ENCODE measurements at regions not wholly inside any gene's neighbourhood (a gene's known extent, or its start where the extent isn't known, plus 50 kb on each side); places are given as distances from the start of the nearest gene placed in this dataset.

GRCh38 chr2:78132391-78133370 lies 610.5 kb upstream of the LRRTM4 start:
- DNase-seq = no peak
- Mint-ChIP-seq H3K27ac (no peak overlapping the region), H3K4me1 (ENCODE audit: low read depth) (no peaks in the 10 kb centered on the region), H3K9me3 (peaks cover 23% of the 10 kb centered on the region), H3K36me3 (ENCODE audit: low read depth) (no peaks in the 10 kb centered on the region), H3K27me3 (ENCODE audit: insufficient read depth) (no peaks in the 10 kb centered on the region), H3K4me3 (no peak overlapping the region)
- no peak for TF ChIP-seq CTCF (IDR thresholded peaks at IDR 0.05)

GRCh38 chr2:78145395-78145996 lies 623.3 kb upstream of the LRRTM4 start:
- no peak for TF ChIP-seq CTCF (IDR thresholded peaks at IDR 0.05)
- no peak overlapping the region for H3K27ac Mint-ChIP-seq
- no peaks in the 10 kb centered on the region for H3K27me3 Mint-ChIP-seq (ENCODE audit: insufficient read depth)
- H3K9me3 Mint-ChIP-seq = peaks cover 11% of the 10 kb centered on the region; the same call in 1 of the 2 replicates
- H3K36me3 Mint-ChIP-seq (ENCODE audit: low read depth) = no peaks in the 10 kb centered on the region
- no peak for DNase-seq
- H3K4me3 Mint-ChIP-seq = no peak overlapping the region
- H3K4me1 Mint-ChIP-seq (ENCODE audit: low read depth) = no peaks in the 10 kb centered on the region

GRCh38 chr2:78145997-78146722 lies 624.0 kb upstream of the LRRTM4 start:
- DNase-seq = no peak
- no peak overlapping the region for H3K27ac Mint-ChIP-seq

GRCh38 chr2:78147466-78147865 lies 625.3 kb upstream of the LRRTM4 start:
- Mint-ChIP-seq H3K27ac (no peak overlapping the region), H3K27me3 (ENCODE audit: insufficient read depth) (no peaks in the 10 kb centered on the region), H3K36me3 (ENCODE audit: low read depth) (no peaks in the 10 kb centered on the region), H3K4me3 (no peak overlapping the region), H3K9me3 (peaks cover 10% of the 10 kb centered on the region; the same call in 1 of the 2 replicates), H3K4me1 (ENCODE audit: low read depth) (no peaks in the 10 kb centered on the region)
- no peak for TF ChIP-seq CTCF (IDR thresholded peaks at IDR 0.05)
- DNase-seq = no peak

More at GRCh38 chr2:78145997-78146722, 624.0 kb upstream of the LRRTM4 start:
- H3K36me3 Mint-ChIP-seq (ENCODE audit: low read depth) = no peaks in the 10 kb centered on the region
- H3K27me3 Mint-ChIP-seq (ENCODE audit: insufficient read depth) = no peaks in the 10 kb centered on the region
- peaks cover 11% of the 10 kb centered on the region; the same call in 1 of the 2 replicates for H3K9me3 Mint-ChIP-seq
- H3K4me1 Mint-ChIP-seq (ENCODE audit: low read depth) = no peaks in the 10 kb centered on the region
- H3K4me3 Mint-ChIP-seq = no peak overlapping the region
- TF ChIP-seq CTCF (IDR thresholded peaks at IDR 0.05) = no peak

- H3K27ac Mint-ChIP-seq = no peak overlapping the region
- no peaks in the 10 kb centered on the region for H3K27me3 Mint-ChIP-seq (ENCODE audit: insufficient read depth)
- no peaks in the 10 kb centered on the region for H3K4me1 Mint-ChIP-seq (ENCODE audit: low read depth)
- peaks cover 20% of the 10 kb centered on the region for H3K9me3 Mint-ChIP-seq
- no peaks in the 10 kb centered on the region for H3K36me3 Mint-ChIP-seq (ENCODE audit: low read depth)
- H3K4me3 Mint-ChIP-seq = no peak overlapping the region
- TF ChIP-seq CTCF (IDR thresholded peaks at IDR 0.05) = no peak
- no peak for DNase-seq
These were observed 632.4 kb upstream of the LRRTM4 start for GRCh38 chr2:78154586-78154985.

Measured in HFFc6 (cell line).